Neural cell (in vitro differentiated cells): ENCODE measurements at regions not wholly inside any gene's neighbourhood (a gene's known extent, or its start where the extent isn't known, plus 50 kb on each side); places are given as distances from the start of the nearest gene placed in this dataset.

ENCODE experiments used
- H2AFZ ChIP-seq: fragments of 200-600, 300-800 bp; sonication (generic), shearing (Covaris generic); 2 replicates; pipeline ENCODE4 v1.6.0; 2014; ENCODE audit warnings: low read depth, mild to moderate bottlenecking, antibody characterized with exemption, low read length, moderate library complexity
- H3F3A ChIP-seq: fragments of 200-600 bp; shearing (Covaris generic); 2 replicates; pipeline ENCODE4 v1.6.1; 2016; ENCODE audit warnings: mild to moderate bottlenecking, moderate library complexity, mixed read lengths, antibody characterized with exemption, low read length; ENCODE audit not compliant: insufficient read depth, poor library complexity, severe bottlenecking
- H3K27ac ChIP-seq: fragments of 200-600, 300-800 bp; sonication (generic), shearing (Covaris generic); 2 replicates; pipeline ENCODE4 v1.5.1; 2014; ENCODE audit warnings: mild to moderate bottlenecking, low read length, moderate library complexity
- H3K27me3 ChIP-seq: fragments of 300-800, 200-600 bp; sonication (generic), shearing (Covaris generic); 2 replicates; pipeline ENCODE4 v1.6.0; 2014; ENCODE audit warnings: mild to moderate bottlenecking, low read depth, low read length, moderate library complexity; ENCODE audit not compliant: insufficient read depth
- H3K36me3 ChIP-seq: fragments of 300-800, 200-600 bp; sonication (generic), shearing (Covaris generic); 2 replicates; pipeline ENCODE4 v1.5.1; 2014; ENCODE audit warnings: mild to moderate bottlenecking, antibody characterized with exemption, low read length, moderate library complexity; ENCODE audit not compliant: insufficient read depth
- H3K4me2 ChIP-seq: fragments of 300-800, 200-600 bp; sonication (generic), shearing (Covaris generic); 2 replicates; pipeline ENCODE4 v1.6.0; 2014; ENCODE audit warnings: mild to moderate bottlenecking, low read length
- H3K4me3 ChIP-seq: fragments of 300-800, 200-600 bp; sonication (generic), shearing (Covaris generic); 2 replicates; pipeline ENCODE4 v1.5.1; 2014; ENCODE audit warnings: mild to moderate bottlenecking, low read length, moderate library complexity
- H3K79me2 ChIP-seq: fragments of 200-600 bp; shearing (Covaris generic); replicated peaks from 2 replicates; pipeline ENCODE4 v1.6.0; 2014; ENCODE audit warnings: mild to moderate bottlenecking, low read length, moderate library complexity; ENCODE audit not compliant: insufficient read depth
- H3K9ac ChIP-seq: fragments of 300-800, 200-600 bp; sonication (generic), shearing (Covaris generic); 2 replicates; pipeline ENCODE4 v1.6.1; 2016; ENCODE audit warnings: mild to moderate bottlenecking, low read length, mixed read lengths
- H3K9me2 ChIP-seq: fragments of 200-600 bp; shearing (Covaris generic); 2 replicates; pipeline ENCODE4 v1.6.1; 2016; ENCODE audit warnings: mild to moderate bottlenecking, low read length, mixed read lengths; ENCODE audit not compliant: insufficient read depth
- H3K9me3 ChIP-seq: fragments of 200-600, 300-800 bp; sonication (generic), shearing (Covaris generic); 2 replicates; pipeline ENCODE4 v1.6.1; 2016; ENCODE audit warnings: mild to moderate bottlenecking, mixed run types, low read length, moderate library complexity, mixed read lengths
- H4K20me1 ChIP-seq: fragments of 200-600 bp; shearing (Covaris generic); 2 replicates; pipeline ENCODE4 v1.6.1; 2016; ENCODE audit warnings: mild to moderate bottlenecking, mixed run types; ENCODE audit not compliant: insufficient read depth
- CTCF ChIP-seq: fragments of 450-650 bp; IDR thresholded peaks from 2 replicates; pipeline ENCODE4 v1.5.1; 2014; ENCODE audit warnings: antibody characterized with exemption, mild to moderate bottlenecking, moderate library complexity; ENCODE audit not compliant: poor library complexity, severe bottlenecking
- EP300 ChIP-seq: fragments of 450-650 bp; conservative IDR thresholded peaks from 2 replicates; pipeline ENCODE4 v1.6.1; 2014; ENCODE audit warnings: antibody characterized with exemption, mild to moderate bottlenecking, moderate library complexity; ENCODE audit not compliant: poor library complexity, severe bottlenecking
- EZH2 ChIP-seq: fragments of 200-600, 300-800 bp; shearing (Covaris generic), sonication (generic); IDR thresholded peaks from 2 replicates; pipeline ENCODE4 v1.6.1; 2014; ENCODE audit warnings: antibody characterized with exemption, low read length, borderline replicate concordance, mild to moderate bottlenecking; ENCODE audit not compliant: insufficient read depth, poor library complexity, severe bottlenecking
- MXI1 ChIP-seq: fragments of 450-650 bp; conservative IDR thresholded peaks from 2 replicates; pipeline ENCODE4 v1.6.1; 2014; ENCODE audit warnings: antibody characterized with exemption, mild to moderate bottlenecking; ENCODE audit not compliant: poor library complexity, severe bottlenecking
- POLR2AphosphoS5 ChIP-seq: IDR thresholded peaks from 2 replicates; pipeline ENCODE4 v1.6.1; 2012
- RAD21 ChIP-seq: fragments of 450-650 bp; conservative IDR thresholded peaks from 2 replicates; pipeline ENCODE4 v1.6.1; 2014; ENCODE audit warnings: antibody characterized with exemption, mild to moderate bottlenecking, moderate library complexity
- SMC3 ChIP-seq: fragments of 450-650 bp; conservative IDR thresholded peaks from 2 replicates; pipeline ENCODE4 v1.6.1; 2014; ENCODE audit warnings: antibody characterized with exemption, mild to moderate bottlenecking, moderate library complexity; ENCODE audit not compliant: poor library complexity
- TAF1 ChIP-seq: IDR thresholded peaks from 2 replicates; pipeline ENCODE4 v1.6.1; 2012; ENCODE audit warnings: low read depth
- TF ChIP-seq, protein P1 (sequence below): IDR thresholded peaks from 2 replicates; pipeline ENCODE4 v1.6.1; 2012; ENCODE audit warnings: borderline replicate concordance

DNA sequence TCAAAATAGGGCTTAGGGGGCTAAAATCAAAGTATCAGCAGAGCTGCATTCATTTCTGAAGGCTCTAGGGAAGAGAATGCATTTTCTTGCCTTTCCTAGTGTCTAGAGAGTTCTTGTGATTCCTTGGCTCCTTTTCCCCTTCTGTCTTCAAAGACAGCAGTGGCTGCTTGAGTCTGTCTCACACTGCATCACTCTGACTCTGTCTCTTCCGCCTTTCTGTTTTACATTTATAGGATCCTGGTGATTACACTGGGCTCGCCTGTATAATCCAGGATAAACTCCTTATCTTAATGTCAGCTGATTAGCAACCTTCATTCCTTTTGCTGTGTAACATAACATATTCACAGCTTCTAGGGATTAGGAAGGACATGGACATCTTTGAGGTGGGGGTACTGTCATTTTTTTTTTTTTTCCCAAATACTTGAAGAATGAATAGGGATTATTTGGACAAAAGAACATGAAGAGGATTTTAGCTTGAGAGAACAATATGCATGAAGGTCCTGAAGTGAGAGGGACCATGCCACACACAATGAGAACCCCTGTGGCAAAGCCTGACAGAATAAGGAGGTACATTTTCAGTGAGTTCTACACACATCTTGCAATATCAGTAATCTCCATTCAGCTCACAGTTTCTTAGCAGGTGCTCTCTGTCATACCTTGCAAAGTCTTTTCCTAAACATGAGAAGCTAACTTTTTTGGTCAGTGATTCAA lies 267.6 kb downstream of the FAM170A start:
- H3K4me2 ChIP-seq: no peak overlapping the region
- H3F3A ChIP-seq: no peaks in the 10 kb centered on the region
- H3K36me3 ChIP-seq: no peaks in the 10 kb centered on the region
- H3K9me2 ChIP-seq: no peaks in the 10 kb centered on the region
- H3K9ac ChIP-seq: no peak overlapping the region
- H2AFZ ChIP-seq: no peak overlapping the region
- no peaks in the 10 kb centered on the region for H3K9me3 ChIP-seq
- H3K27me3 ChIP-seq: no peaks in the 10 kb centered on the region
- TF ChIP-seq TAF1 (no peak), SMC3 (no peak), MXI1 (no peak), RAD21 (no peak), EP300 (no peak), POLR2AphosphoS5 (no peak), CTCF (no peak), EZH2 (no peak)
- TF ChIP-seq, protein P1, sequence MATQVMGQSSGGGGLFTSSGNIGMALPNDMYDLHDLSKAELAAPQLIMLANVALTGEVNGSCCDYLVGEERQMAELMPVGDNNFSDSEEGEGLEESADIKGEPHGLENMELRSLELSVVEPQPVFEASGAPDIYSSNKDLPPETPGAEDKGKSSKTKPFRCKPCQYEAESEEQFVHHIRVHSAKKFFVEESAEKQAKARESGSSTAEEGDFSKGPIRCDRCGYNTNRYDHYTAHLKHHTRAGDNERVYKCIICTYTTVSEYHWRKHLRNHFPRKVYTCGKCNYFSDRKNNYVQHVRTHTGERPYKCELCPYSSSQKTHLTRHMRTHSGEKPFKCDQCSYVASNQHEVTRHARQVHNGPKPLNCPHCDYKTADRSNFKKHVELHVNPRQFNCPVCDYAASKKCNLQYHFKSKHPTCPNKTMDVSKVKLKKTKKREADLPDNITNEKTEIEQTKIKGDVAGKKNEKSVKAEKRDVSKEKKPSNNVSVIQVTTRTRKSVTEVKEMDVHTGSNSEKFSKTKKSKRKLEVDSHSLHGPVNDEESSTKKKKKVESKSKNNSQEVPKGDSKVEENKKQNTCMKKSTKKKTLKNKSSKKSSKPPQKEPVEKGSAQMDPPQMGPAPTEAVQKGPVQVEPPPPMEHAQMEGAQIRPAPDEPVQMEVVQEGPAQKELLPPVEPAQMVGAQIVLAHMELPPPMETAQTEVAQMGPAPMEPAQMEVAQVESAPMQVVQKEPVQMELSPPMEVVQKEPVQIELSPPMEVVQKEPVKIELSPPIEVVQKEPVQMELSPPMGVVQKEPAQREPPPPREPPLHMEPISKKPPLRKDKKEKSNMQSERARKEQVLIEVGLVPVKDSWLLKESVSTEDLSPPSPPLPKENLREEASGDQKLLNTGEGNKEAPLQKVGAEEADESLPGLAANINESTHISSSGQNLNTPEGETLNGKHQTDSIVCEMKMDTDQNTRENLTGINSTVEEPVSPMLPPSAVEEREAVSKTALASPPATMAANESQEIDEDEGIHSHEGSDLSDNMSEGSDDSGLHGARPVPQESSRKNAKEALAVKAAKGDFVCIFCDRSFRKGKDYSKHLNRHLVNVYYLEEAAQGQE: no peak
- H3K79me2 ChIP-seq: no peaks in the 10 kb centered on the region
- no peak overlapping the region for H3K27ac ChIP-seq
- no peak overlapping the region for H3K4me3 ChIP-seq
- H4K20me1 ChIP-seq: no peaks in the 10 kb centered on the region

- Histone ChIP-seq H3K27ac (no peak overlapping the region), H2AFZ (no peak overlapping the region), H3K79me2 (no peaks in the 10 kb centered on the region), H3K4me2 (no peak overlapping the region), H3F3A (no peaks in the 10 kb centered on the region), H4K20me1 (no peaks in the 10 kb centered on the region), H3K9ac (no peak overlapping the region), H3K4me3 (no peak overlapping the region), H3K9me3 (no peaks in the 10 kb centered on the region), H3K36me3 (no peaks in the 10 kb centered on the region), H3K27me3 (no peaks in the 10 kb centered on the region), H3K9me2 (no peaks in the 10 kb centered on the region)
- TF ChIP-seq TAF1 (no peak), MXI1 (no peak), EP300 (no peak), EZH2 (no peak), SMC3 (no peak), POLR2AphosphoS5 (no peak), CTCF (no peak), RAD21 (no peak)
- TF ChIP-seq, protein P1: no peak
Observed at GRCh38 chr5:119897537-119898370, 268.4 kb downstream of the FAM170A start.
